ENCODE measurements at regions not wholly inside any gene's neighbourhood (a gene's known extent, or its start where the extent isn't known, plus 50 kb on each side); places are given as distances from the start of the nearest gene placed in this dataset.

- Histone ChIP-seq H3K4me3 (no peak overlapping the region), H3K9me3 (no peaks in the 10 kb centered on the region), H3K27ac (no peak overlapping the region), H3K27me3 (no peaks in the 10 kb centered on the region), H3K4me1 (ENCODE audit: insufficient read depth) (no peaks in the 10 kb centered on the region), H3K36me3 (no peaks in the 10 kb centered on the region)
- no peak for DNase-seq
- TF ChIP-seq POLR2A (IDR thresholded peaks at IDR 0.05) (no peak), EP300 (IDR thresholded peaks at IDR 0.05) (no peak), CTCF (IDR thresholded peaks at IDR 0.05) (no peak)
- intact Hi-C loops (cut with DNase I): no loop called here
- WGBS, 3 donors: 57 to 81% (median 68%) methylated on average over 10 of the region's 10 CpGs
Measured at GRCh38 chr3:177934001-177934891, 602.0 kb upstream of the KCNMB2 start.

GRCh38 chr3:177935047-177935446 is 601.2 kb upstream of the KCNMB2 start:
- WGBS, 3 donors: 90 to 96% (median 95%) methylated on average over 6 of the region's 6 CpGs
- Histone ChIP-seq H3K4me3 (no peak overlapping the region), H3K4me1 (ENCODE audit: insufficient read depth) (no peaks in the 10 kb centered on the region), H3K27ac (no peak overlapping the region), H3K36me3 (no peaks in the 10 kb centered on the region), H3K9me3 (no peaks in the 10 kb centered on the region), H3K27me3 (no peaks in the 10 kb centered on the region)
- no peak for TF ChIP-seq CTCF (IDR thresholded peaks at IDR 0.05)
- TF ChIP-seq EP300 (IDR thresholded peaks at IDR 0.05): no peak
- no peak for TF ChIP-seq POLR2A (IDR thresholded peaks at IDR 0.05)
- intact Hi-C loops (cut with DNase I): no loop called here
- no peak for DNase-seq

GRCh38 chr3:177936721-177937120 is 599.5 kb upstream of the KCNMB2 start:
- 91 to 97% (median 94%) methylated on average over 2 of the region's 2 CpGs for WGBS, 3 donors
- intact Hi-C loops (cut with DNase I): no loop called here

GRCh38 chr3:177942911-177943310 is 593.3 kb upstream of the KCNMB2 start:
- WGBS, 3 donors: 95 to 99% (median 96%) methylated on average over 2 of the region's 2 CpGs
- intact Hi-C loops (cut with DNase I): no loop called here
- H3K27me3 ChIP-seq: no peaks in the 10 kb centered on the region
- no peak overlapping the region for H3K4me3 ChIP-seq
- no peak for DNase-seq
- no peak for TF ChIP-seq EP300 (IDR thresholded peaks at IDR 0.05)
- TF ChIP-seq CTCF (IDR thresholded peaks at IDR 0.05): no peak
- TF ChIP-seq POLR2A (IDR thresholded peaks at IDR 0.05): no peak
- H3K27ac ChIP-seq: no peak overlapping the region
- no peaks in the 10 kb centered on the region for H3K9me3 ChIP-seq
- H3K4me1 ChIP-seq (ENCODE audit: insufficient read depth): no peaks in the 10 kb centered on the region
- no peaks in the 10 kb centered on the region for H3K36me3 ChIP-seq

More at GRCh38 chr3:177936721-177937120, 599.5 kb upstream of the KCNMB2 start:
- H3K36me3 ChIP-seq: no peaks in the 10 kb centered on the region
- H3K27ac ChIP-seq: no peak overlapping the region
- H3K9me3 ChIP-seq: no peaks in the 10 kb centered on the region
- no peak for DNase-seq
- no peaks in the 10 kb centered on the region for H3K4me1 ChIP-seq (ENCODE audit: insufficient read depth)
- no peaks in the 10 kb centered on the region for H3K27me3 ChIP-seq
- H3K4me3 ChIP-seq: no peak overlapping the region
- TF ChIP-seq CTCF (IDR thresholded peaks at IDR 0.05): no peak
- no peak for TF ChIP-seq POLR2A (IDR thresholded peaks at IDR 0.05)
- no peak for TF ChIP-seq EP300 (IDR thresholded peaks at IDR 0.05)

Measured in ovary (tissue), 7 donors.